Common myeloid progenitor, CD34-positive (primary cell): ENCODE measurements at regions not wholly inside any gene's neighbourhood (a gene's known extent, or its start where the extent isn't known, plus 50 kb on each side); places are given as distances from the start of the nearest gene placed in this dataset.
A peak's percentile ranks its signal among the peaks of the same experiment; 100 is the strongest.

Source experiments
- CTCF ChIA-PET: fragments of 350-600 bp; sonication (Branson Sonifier 250); formaldehyde crosslinking; loops from one replicate; lab custom pipeline; 2021; ENCODE audit warnings: antibody characterized with exemption; lab: Charles Lee
- POLR2A ChIA-PET: fragments of 350-600 bp; sonication (Branson Sonifier 250); formaldehyde crosslinking; loops from one replicate; lab custom pipeline; 2021; ENCODE audit warnings: antibody characterized with exemption; lab: Charles Lee
- DNase-seq, 3 donors: peaks; one replicate each; pipeline versions ENCODE4 v3.0.0 to v3.0.0-alpha.2; 2013
- H3K27ac ChIP-seq, 2 experiments: 1 replicate in 1 of 2; 2 replicates in 1 of 2; pipeline ENCODE4 v1.7.0; 2013; ENCODE audit warnings: inconsistent platforms in 2 of 2, low read length in 2 of 2, mild to moderate bottlenecking in 2 of 2, low read depth in 1 of 2, moderate library complexity in 1 of 2; ENCODE audit not compliant: severe bottlenecking in 2 of 2, insufficient read depth in 1 of 2, poor library complexity in 1 of 2
- H3K27me3 ChIP-seq, 5 experiments: replicated peaks in 2 of 5; 1 replicate in 3 of 5; 2 replicates in 2 of 5; pipeline versions ENCODE4 v1.6.1 to v1.7.0; 2013; ENCODE audit warnings: low read length in 4 of 5, mild to moderate bottlenecking in 2 of 5, moderate library complexity in 2 of 5, inconsistent platforms in 1 of 5; ENCODE audit not compliant: insufficient read depth in 5 of 5, control insufficient read depth in 4 of 5
- H3K36me3 ChIP-seq, 4 experiments: 1 replicate in 2 of 4; 2 replicates in 2 of 4; pipeline versions ENCODE4 v1.6.1 to v1.7.0; 2013; ENCODE audit warnings: low read length in 3 of 4, control low read depth in 1 of 4, mild to moderate bottlenecking in 1 of 4; ENCODE audit not compliant: control insufficient read depth in 4 of 4, insufficient read depth in 4 of 4
- H3K4me1 ChIP-seq, 4 experiments: 1 replicate in 3 of 4; 2 replicates in 1 of 4; pipeline versions ENCODE4 v1.6.1 to v1.7.1; 2013; ENCODE audit warnings: low read length in 3 of 4, mild to moderate bottlenecking in 3 of 4, control low read depth in 1 of 4, inconsistent platforms in 1 of 4, moderate library complexity in 1 of 4; ENCODE audit not compliant: control insufficient read depth in 4 of 4, insufficient read depth in 4 of 4; ENCODE audit errors: control extremely low read depth in 1 of 4
- H3K4me3 ChIP-seq, 7 experiments: 1 replicate in 4 of 7; 2 replicates in 3 of 7; pipeline versions ENCODE4 v1.5.1 to v1.7.0; 2013; ENCODE audit warnings: mild to moderate bottlenecking in 7 of 7, low read length in 6 of 7, moderate library complexity in 6 of 7, inconsistent platforms in 2 of 7, low read depth in 2 of 7, control low read depth in 1 of 7; ENCODE audit not compliant: insufficient read depth in 4 of 7, control insufficient read depth in 1 of 7; ENCODE audit errors: extremely low read depth in 1 of 7
- H3K9me3 ChIP-seq, 5 experiments: 1 replicate in 4 of 5; 2 replicates in 1 of 5; pipeline versions ENCODE4 v1.6.1 to v1.7.1; 2013; ENCODE audit warnings: low read length in 4 of 5, mild to moderate bottlenecking in 2 of 5, inconsistent platforms in 1 of 5, low read depth in 1 of 5, moderate library complexity in 1 of 5; ENCODE audit not compliant: control insufficient read depth in 4 of 5, insufficient read depth in 2 of 5; ENCODE audit errors: control extremely low read depth in 1 of 5
- WGBS: methylation state at CpG from one replicate; pipeline ENCODE4 v1.1.5; 2013; ENCODE audit not compliant: insufficient coverage; 5-methylcytosine and 5-hydroxymethylcytosine counted together

DNA sequence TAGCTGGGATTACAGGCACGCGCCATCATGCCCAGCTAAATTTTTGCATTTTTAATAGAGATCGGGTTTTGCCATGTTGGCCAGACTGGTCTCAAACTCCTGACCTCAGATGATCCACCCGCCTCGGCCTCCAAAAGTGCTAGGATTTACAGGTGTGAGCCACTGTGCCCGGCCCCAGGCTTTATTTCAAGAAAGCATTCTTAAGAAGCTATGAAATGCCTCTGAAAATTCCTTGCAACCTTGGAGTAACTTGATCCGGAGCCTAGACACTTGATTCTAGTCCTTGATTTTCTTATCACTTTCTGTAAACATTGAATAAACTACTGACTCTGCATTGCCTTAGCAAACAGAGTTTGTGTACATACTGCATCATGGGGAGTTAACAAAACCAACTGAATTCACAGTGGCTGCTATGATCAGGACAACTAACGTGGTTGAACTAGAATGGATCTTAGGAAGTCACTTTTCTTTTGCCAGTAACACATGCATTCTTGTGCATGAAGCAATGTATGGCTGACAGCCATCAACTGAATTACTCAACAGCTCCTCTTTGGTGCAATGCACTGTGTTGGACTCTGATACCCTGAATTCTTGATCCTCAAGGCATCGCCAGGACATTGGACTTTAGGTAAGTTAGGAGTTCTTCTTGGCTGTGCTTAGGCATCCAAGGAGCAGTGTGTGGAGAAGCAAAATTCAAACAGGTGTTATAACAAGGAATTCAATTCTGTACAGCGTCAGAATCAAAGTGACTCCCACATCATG lies 102.8 kb upstream of the TMEM170B start:
- DNase-seq, result no peak
- Histone ChIP-seq H3K9me3 (no peaks in the 10 kb centered on the region), H3K4me1 (no peaks in the 10 kb centered on the region), H3K27me3 (no peaks in the 10 kb centered on the region), H3K36me3 (no peaks in the 10 kb centered on the region), H3K4me3 (no peak overlapping the region), H3K27ac (no peak overlapping the region)
- ChIA-PET CTCF (interaction anchor here (1.2 kb wide), 1 partner anchor 15 kb away, joined by 3 read pairs; no protein-coding TSS in a partner anchor), POLR2A (no interaction called here)
- 97% methylated on average over 9 of the region's 10 CpGs for WGBS

DNA sequence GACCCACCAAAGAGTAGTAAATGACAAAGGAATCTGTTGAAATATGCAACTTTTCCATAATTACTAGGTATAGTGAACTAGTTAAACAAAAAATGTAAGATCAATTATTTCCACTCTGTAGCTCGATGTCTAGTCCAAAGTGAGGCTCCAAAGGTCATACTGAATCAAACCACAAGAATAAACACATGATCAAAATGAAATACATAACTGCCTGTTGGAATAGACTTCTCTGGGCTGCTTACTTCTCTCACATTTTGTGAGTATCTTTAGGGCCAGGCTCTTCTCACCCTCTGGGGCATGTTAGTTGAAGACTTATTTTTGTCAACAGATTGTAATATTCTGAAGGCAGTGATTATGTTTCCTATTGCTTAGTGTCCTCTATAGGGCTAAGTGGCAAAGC lies 103.7 kb upstream of the TMEM170B start:
- WGBS, result no CpG with 5 or more reads among the region's 1 CpG
- Histone ChIP-seq H3K4me3 (no peak overlapping the region), H3K4me1 (no peaks in the 10 kb centered on the region), H3K9me3 (no peaks in the 10 kb centered on the region), H3K27me3 (no peaks in the 10 kb centered on the region), H3K36me3 (no peaks in the 10 kb centered on the region), H3K27ac (no peak overlapping the region)
- ChIA-PET CTCF (no interaction called here), POLR2A (no interaction called here)
- DNase-seq, result no peak

DNA sequence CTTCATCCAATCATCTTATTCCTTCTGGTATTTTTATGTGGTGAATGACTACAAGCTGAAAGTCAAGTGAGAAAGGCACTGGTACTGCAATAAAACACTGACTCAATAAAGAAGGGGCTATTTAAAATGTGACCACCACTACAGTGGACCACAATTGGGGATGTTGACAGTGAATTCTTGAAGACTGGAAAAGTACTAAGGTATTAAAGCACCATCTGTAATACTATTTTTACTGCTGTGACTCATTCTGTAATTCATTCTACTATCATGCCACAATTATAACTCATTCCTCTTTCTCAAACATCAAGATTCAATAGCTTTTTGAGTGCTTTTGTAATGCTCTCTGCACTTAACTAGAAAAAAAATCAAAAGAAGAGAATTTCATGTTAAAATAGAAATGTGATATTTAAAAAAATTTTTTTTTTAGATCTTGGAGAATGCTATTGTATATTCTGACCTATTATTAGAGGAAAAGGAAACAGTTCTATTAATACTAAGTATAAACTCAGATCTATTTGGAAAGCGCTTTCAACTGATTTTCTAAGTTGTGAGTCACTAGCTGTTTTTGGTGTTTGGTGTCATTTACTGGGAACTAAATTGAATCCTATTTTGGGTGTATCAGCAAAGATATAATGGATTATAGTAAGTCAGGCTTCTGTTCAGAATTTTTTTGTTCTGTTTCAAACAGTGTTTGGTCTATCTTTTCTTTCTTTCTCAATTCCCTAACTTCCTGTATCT lies 104.7 kb upstream of the TMEM170B start:
- Histone ChIP-seq H3K4me3 (no peak overlapping the region), H3K9me3 (no peaks in the 10 kb centered on the region), H3K36me3 (no peaks in the 10 kb centered on the region), H3K27me3 (no peaks in the 10 kb centered on the region), H3K27ac (no peak overlapping the region), H3K4me1 (no peaks in the 10 kb centered on the region)
- CTCF ChIA-PET, result no interaction called here
- WGBS, result no CpG with 5 or more reads among the region's 1 CpG
- peak in 1 of 3 donors; percentile 21 for DNase-seq
- POLR2A ChIA-PET, result no interaction called here

DNA sequence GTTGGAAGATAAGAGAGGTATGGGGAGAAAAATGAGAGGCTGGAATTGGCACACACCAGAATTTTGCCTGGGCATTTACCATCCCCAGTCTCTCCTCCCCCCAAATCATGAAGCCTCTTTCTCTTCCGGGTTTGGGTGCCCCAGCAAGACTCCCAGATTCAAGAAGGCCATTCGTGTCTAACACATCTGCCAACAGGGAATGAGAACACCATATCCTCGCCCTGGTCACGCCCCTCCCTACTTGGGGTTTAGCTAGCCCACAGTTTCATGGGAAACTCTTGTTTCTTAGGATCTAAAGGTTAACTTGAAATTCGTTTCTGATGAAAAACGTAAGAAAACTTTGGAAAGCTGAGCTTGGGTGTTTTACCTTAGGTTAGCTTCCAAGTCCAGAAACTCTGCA lies 105.5 kb upstream of the TMEM170B start:
- DNase-seq, result no peak
- ChIA-PET CTCF (interaction anchor here (1.0 to 1.5 kb wide), 3 partner anchors 11 to 457 kb away, joined by 3 read pairs; no protein-coding TSS in a partner anchor), POLR2A (no interaction called here)
- Histone ChIP-seq H3K27ac (no peak overlapping the region), H3K36me3 (no peaks in the 10 kb centered on the region), H3K27me3 (no peaks in the 10 kb centered on the region), H3K4me1 (no peaks in the 10 kb centered on the region), H3K4me3 (no peak overlapping the region), H3K9me3 (no peaks in the 10 kb centered on the region)
- WGBS, result 100% methylated on average over 4 of the region's 6 CpGs

DNA sequence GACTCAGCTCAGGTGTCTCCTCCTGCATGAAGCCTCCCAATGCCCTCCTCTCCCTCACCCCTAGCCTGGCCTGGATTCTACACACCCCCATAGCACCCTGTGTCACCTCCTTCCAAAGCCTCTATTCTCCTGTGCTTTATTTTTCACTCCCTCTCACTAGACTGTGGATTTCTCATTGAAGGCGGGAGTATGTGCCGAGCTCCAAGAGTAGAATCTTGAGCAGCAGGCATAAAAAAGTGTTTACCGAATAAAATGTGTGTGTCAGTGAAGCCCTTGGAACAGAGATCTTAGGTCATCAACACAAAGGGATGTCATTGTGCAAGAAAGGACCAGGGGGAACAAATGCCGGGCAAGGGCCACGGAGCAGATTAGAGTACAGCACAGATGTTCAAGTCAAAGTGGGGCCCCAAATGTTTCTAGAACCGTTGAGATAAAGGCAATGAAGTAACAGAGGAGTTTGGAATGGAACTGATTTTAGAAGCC lies 106.1 kb upstream of the TMEM170B start:
- CTCF ChIA-PET, result interaction anchor here (1.0 to 1.5 kb wide), 3 partner anchors 11 to 457 kb away, joined by 3 read pairs; no protein-coding TSS in a partner anchor
- DNase-seq, result no peak
- H3K27ac ChIP-seq, result no peak overlapping the region
- no peaks in the 10 kb centered on the region for H3K36me3 ChIP-seq
- no peak overlapping the region for H3K4me3 ChIP-seq
- no peaks in the 10 kb centered on the region for H3K27me3 ChIP-seq
- no peaks in the 10 kb centered on the region for H3K4me1 ChIP-seq
- WGBS, result 86% methylated on average over 5 of the region's 6 CpGs
- POLR2A ChIA-PET, result no interaction called here
- no peaks in the 10 kb centered on the region for H3K9me3 ChIP-seq

DNA sequence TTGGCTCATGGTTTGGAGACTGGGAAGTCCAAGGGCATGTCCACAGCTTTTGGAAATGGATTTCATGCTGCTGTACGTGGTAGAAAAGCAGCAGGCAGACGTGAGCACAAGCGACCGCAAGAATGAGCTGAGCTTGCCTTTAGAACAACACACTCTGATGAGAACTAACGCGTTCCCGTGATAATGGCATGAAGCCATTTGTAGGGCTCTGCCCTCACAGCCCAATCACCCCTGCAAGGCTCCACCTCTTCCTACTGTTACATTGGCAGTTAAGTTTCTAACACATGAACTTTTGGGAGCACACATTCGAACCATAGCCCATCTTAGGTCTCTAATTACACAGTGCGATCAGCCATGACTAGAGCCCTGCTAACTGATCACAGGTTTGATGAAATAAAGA lies 107.5 kb upstream of the TMEM170B start:
- H3K4me1 ChIP-seq, result no peaks in the 10 kb centered on the region
- no peak for DNase-seq
- ChIA-PET POLR2A (no interaction called here), CTCF (no interaction called here)
- H3K4me3 ChIP-seq, result no peak overlapping the region
- no peaks in the 10 kb centered on the region for H3K27me3 ChIP-seq
- H3K36me3 ChIP-seq, result no peaks in the 10 kb centered on the region
- no peak overlapping the region for H3K27ac ChIP-seq
- no peaks in the 10 kb centered on the region for H3K9me3 ChIP-seq
- WGBS, result 95% methylated on average over 9 of the region's 9 CpGs

DNA sequence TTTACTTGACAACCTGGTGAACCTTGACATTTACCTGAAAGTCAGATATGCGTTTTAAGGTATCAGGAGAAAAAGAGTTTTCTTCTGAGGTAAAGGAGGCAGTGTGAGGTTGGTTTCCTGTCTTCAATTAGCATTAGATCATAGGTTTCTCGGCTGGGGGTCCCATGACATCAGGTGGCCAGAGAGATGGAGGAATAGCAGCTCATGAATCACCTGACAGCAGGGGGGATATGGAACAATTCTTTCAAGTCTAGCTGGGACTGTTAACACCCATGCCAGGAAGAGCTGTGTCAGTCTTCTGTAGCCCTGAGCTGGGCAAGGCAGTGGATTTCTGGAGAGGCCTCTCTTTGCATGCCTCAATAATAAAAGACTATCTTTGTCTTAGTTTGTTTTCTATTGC lies 108.0 kb upstream of the TMEM170B start:
- ChIA-PET CTCF (no interaction called here), POLR2A (no interaction called here)
- no peak overlapping the region for H3K4me3 ChIP-seq
- no peaks in the 10 kb centered on the region for H3K27me3 ChIP-seq
- H3K4me1 ChIP-seq, result no peaks in the 10 kb centered on the region
- no peaks in the 10 kb centered on the region for H3K36me3 ChIP-seq
- H3K9me3 ChIP-seq, result no peaks in the 10 kb centered on the region
- no peak overlapping the region for H3K27ac ChIP-seq
- no peak for DNase-seq
- 89% methylated on average over 2 of the region's 2 CpGs for WGBS
